GM12878 (cell line): ENCODE measurements at regions not wholly inside any gene's neighbourhood (a gene's known extent, or its start where the extent isn't known, plus 50 kb on each side); places are given as distances from the start of the nearest gene placed in this dataset.

Source experiments
- ATAC-seq: fragments of 200-7000 bp; cut with Tn5 transposase; 3 replicates; pipeline ENCODE4 v1.9.1; 2020; ENCODE audit warnings: mild to moderate bottlenecking, moderate library complexity
- BruUV-seq: library from RNA; stranded (reverse); fragments of 400-500 nt; replicated peaks from 2 replicates; lab custom pipeline; 2021; lab: Mats Ljungman, UMichigan
- CTCF ChIA-PET: fragments of 300-600 bp; sonication (Branson Sonifier 250); formaldehyde crosslinking; extraction: SDS; loops from one replicate; lab custom pipeline; 2021; ENCODE audit warnings: inconsistent platforms; lab: Yijun Ruan, JAX
- POLR2A ChIA-PET: fragments of 350-600 bp; formaldehyde crosslinking; extraction: SDS; loops from one replicate; lab custom pipeline; 2021; ENCODE audit warnings: inconsistent platforms; lab: Charles Lee
- RAD21 ChIA-PET: fragments of 300-600 bp; sonication (Branson Sonifier 250); formaldehyde crosslinking; loops from one replicate; lab custom pipeline; 2023; ENCODE audit warnings: antibody characterized with exemption; ENCODE audit not compliant: unreplicated experiment; lab: Charles Lee
- SMC1A ChIA-PET: fragments of 300-600 bp; sonication (Branson Sonifier 250); formaldehyde crosslinking; loops from one replicate; lab custom pipeline; 2023; ENCODE audit not compliant: unreplicated experiment, uncharacterized antibody; lab: Charles Lee
- DNase-seq: peaks from one replicate; pipeline ENCODE4 v3.0.0-alpha.2; 2011; ENCODE audit warnings: low read depth, low spot score
- FAIRE-seq: peaks from 3 replicates; lab custom pipeline; 2011; peaks lifted over from hg19 to GRCh38; lab: Jason Lieb, UNC
- H2AFZ ChIP-seq: 2 replicates; pipeline ENCODE4 v1.6.0; 2011; ENCODE audit warnings: low read depth, low read length, control low read depth; ENCODE audit not compliant: control insufficient read depth
- H3K27ac ChIP-seq: 2 replicates; pipeline ENCODE4 v1.5.1; 2011; ENCODE audit warnings: control low read depth; ENCODE audit not compliant: control insufficient read depth, insufficient read depth
- H3K27me3 ChIP-seq, 2 experiments: replicated peaks in 1 of 2; 2 replicates each; pipeline versions ENCODE4 v1.6.0 to v1.6.1; 2011; ENCODE audit warnings: low read length in 1 of 2; ENCODE audit not compliant: control insufficient read depth in 2 of 2, insufficient read depth in 2 of 2
- H3K36me3 ChIP-seq, 2 experiments: 2 replicates each; pipeline ENCODE4 v1.5.1; 2011; ENCODE audit warnings: low read length in 1 of 2; ENCODE audit not compliant: control insufficient read depth in 2 of 2, insufficient read depth in 2 of 2
- H3K4me1 ChIP-seq: 2 replicates; pipeline ENCODE4 v1.6.1; 2011; ENCODE audit warnings: mild to moderate bottlenecking, low read length, moderate library complexity, mixed read lengths; ENCODE audit not compliant: control insufficient read depth, insufficient read depth
- H3K4me2 ChIP-seq: 2 replicates; pipeline ENCODE4 v1.6.0; 2011; ENCODE audit warnings: control low read depth; ENCODE audit not compliant: control insufficient read depth, insufficient read depth
- H3K4me3 ChIP-seq: fragments of 200-600 bp; sonication (generic); 2 replicates; pipeline ENCODE4 v1.5.1; 2016
- H3K79me2 ChIP-seq: 2 replicates; pipeline ENCODE4 v1.6.0; 2011; ENCODE audit warnings: low read length; ENCODE audit not compliant: control insufficient read depth, insufficient read depth
- H3K9ac ChIP-seq: 2 replicates; pipeline ENCODE4 v1.8.0; 2011; ENCODE audit warnings: low read length, control low read depth, mixed read lengths; ENCODE audit not compliant: control insufficient read depth, insufficient read depth
- H3K9me3 ChIP-seq: replicated peaks from 3 replicates; pipeline ENCODE4 v1.5.1; 2011; ENCODE audit warnings: mild to moderate bottlenecking, low read length; ENCODE audit not compliant: control insufficient read depth, insufficient read depth
- H4K20me1 ChIP-seq: 2 replicates; pipeline ENCODE4 v1.6.0; 2011; ENCODE audit not compliant: control insufficient read depth, insufficient read depth
- STAT3 ChIP-seq: IDR thresholded peaks from 2 replicates; pipeline ENCODE4 v1.6.1; 2011; ENCODE audit warnings: low read depth, low read length, improper control_type of control experiment
- ZBTB33 ChIP-seq: fragments of 450-650 bp; IDR thresholded peaks from 2 replicates; pipeline ENCODE4 v1.6.1; 2017; ENCODE audit warnings: mild to moderate bottlenecking
- WGBS: methylation state at CpG from one replicate; pipeline ENCODE4 v1.1.6; 2016; ENCODE audit warnings: low lambda C conversion rate; ENCODE audit not compliant: insufficient replicate concordance, insufficient coverage; ENCODE audit errors: missing lambda C conversion rate; 5-methylcytosine and 5-hydroxymethylcytosine counted together
- in situ Hi-C: fragments of 300-500 bp; cut with MboI; formaldehyde crosslinking; loops from 9 replicates; pipeline ENCODE4 v1.14.3; 2018; ENCODE audit warnings: mixed read lengths
- intact Hi-C: fragments of 100-400 bp; cut with micrococcal nuclease; formaldehyde crosslinking; loops from one replicate; pipeline ENCODE4 v1.14.2; 2022; ENCODE audit not compliant: unreplicated experiment
- TF ChIP-seq, protein P1 (sequence below): fragments of 450-650 bp; IDR thresholded peaks from 2 replicates; pipeline ENCODE4 v1.6.1; 2017; ENCODE audit warnings: mild to moderate bottlenecking, moderate library complexity

- in situ Hi-C loops: no loop called here
- no peaks in the 10 kb centered on the region for H4K20me1 ChIP-seq
- H3K4me1 ChIP-seq: no peaks in the 10 kb centered on the region
- no peaks in the 10 kb centered on the region for H3K36me3 ChIP-seq
- no peak overlapping the region for H3K4me3 ChIP-seq
- intact Hi-C loops: no loop called here
- no peak for DNase-seq
- no TSS peak for BruUV-seq
- no peaks in the 10 kb centered on the region for H3K79me2 ChIP-seq
- no peak for ATAC-seq
- whole genome bisulfite sequencing: 39% methylated on average over 2 of the region's 2 CpGs
- TF ChIP-seq ZBTB33: no peak
- no peak for TF ChIP-seq STAT3
- TF ChIP-seq, protein P1, sequence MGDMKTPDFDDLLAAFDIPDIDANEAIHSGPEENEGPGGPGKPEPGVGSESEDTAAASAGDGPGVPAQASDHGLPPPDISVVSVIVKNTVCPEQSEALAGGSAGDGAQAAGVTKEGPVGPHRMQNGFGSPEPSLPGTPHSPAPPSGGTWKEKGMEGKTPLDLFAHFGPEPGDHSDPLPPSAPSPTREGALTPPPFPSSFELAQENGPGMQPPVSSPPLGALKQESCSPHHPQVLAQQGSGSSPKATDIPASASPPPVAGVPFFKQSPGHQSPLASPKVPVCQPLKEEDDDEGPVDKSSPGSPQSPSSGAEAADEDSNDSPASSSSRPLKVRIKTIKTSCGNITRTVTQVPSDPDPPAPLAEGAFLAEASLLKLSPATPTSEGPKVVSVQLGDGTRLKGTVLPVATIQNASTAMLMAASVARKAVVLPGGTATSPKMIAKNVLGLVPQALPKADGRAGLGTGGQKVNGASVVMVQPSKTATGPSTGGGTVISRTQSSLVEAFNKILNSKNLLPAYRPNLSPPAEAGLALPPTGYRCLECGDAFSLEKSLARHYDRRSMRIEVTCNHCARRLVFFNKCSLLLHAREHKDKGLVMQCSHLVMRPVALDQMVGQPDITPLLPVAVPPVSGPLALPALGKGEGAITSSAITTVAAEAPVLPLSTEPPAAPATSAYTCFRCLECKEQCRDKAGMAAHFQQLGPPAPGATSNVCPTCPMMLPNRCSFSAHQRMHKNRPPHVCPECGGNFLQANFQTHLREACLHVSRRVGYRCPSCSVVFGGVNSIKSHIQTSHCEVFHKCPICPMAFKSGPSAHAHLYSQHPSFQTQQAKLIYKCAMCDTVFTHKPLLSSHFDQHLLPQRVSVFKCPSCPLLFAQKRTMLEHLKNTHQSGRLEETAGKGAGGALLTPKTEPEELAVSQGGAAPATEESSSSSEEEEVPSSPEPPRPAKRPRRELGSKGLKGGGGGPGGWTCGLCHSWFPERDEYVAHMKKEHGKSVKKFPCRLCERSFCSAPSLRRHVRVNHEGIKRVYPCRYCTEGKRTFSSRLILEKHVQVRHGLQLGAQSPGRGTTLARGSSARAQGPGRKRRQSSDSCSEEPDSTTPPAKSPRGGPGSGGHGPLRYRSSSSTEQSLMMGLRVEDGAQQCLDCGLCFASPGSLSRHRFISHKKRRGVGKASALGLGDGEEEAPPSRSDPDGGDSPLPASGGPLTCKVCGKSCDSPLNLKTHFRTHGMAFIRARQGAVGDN: no peak
- H3K27ac ChIP-seq: no peak overlapping the region
- H3K27me3 ChIP-seq: no peaks in the 10 kb centered on the region
- ChIA-PET SMC1A (no interaction called here), RAD21 (no interaction called here), CTCF (no interaction called here), POLR2A (no interaction called here)
- H3K9me3 ChIP-seq: no peaks in the 10 kb centered on the region
- no peak overlapping the region for H2AFZ ChIP-seq
- no peak for FAIRE-seq
- no peak overlapping the region for H3K9ac ChIP-seq
- no peak overlapping the region for H3K4me2 ChIP-seq
These were observed 483.9 kb downstream of the DNAH5 start for GRCh38 chr5:13460587-13460986.
